ENCODE measurements at regions not wholly inside any gene's neighbourhood (a gene's known extent, or its start where the extent isn't known, plus 50 kb on each side); places are given as distances from the start of the nearest gene placed in this dataset.

GRCh38 chr12:103021538-103022218 is 64.2 kb downstream of the ASCL1 start:
- TF ChIP-seq CREB1 (IDR thresholded peaks at IDR 0.05; ENCODE audit: low read depth) (no peak), CEBPB (IDR thresholded peaks at IDR 0.05) (no peak), EP300 (IDR thresholded peaks at IDR 0.05; ENCODE audit: borderline replicate concordance) (no peak), TAF1 (IDR thresholded peaks at IDR 0.05; ENCODE audit: low read depth) (no peak), FOXM1 (IDR thresholded peaks at IDR 0.05; ENCODE audit: borderline replicate concordance, low read depth) (no peak), NFIC (IDR thresholded peaks at IDR 0.05) (no peak), EGR1 (IDR thresholded peaks at IDR 0.05) (no peak), TEAD4 (IDR thresholded peaks at IDR 0.05) (no peak)

All from Ishikawa (cell line).